GM23338 (cell line): ENCODE measurements at regions not wholly inside any gene's neighbourhood (a gene's known extent, or its start where the extent isn't known, plus 50 kb on each side); places are given as distances from the start of the nearest gene placed in this dataset.

Source experiments
- ATAC-seq: fragments of 200-7000 bp; cut with Tn5 transposase; 3 replicates; pipeline ENCODE4 v1.9.1; 2020
- DNase-seq: peaks from one replicate; pipeline ENCODE4 v3.0.0-alpha.2; 2015; ENCODE audit warnings: low spot score
- H2AFZ ChIP-seq: fragments of 200-600 bp; sonication (generic); 2 replicates; pipeline ENCODE4 v1.8.0; 2016; ENCODE audit warnings: antibody characterized with exemption, mild to moderate bottlenecking, moderate library complexity
- H3F3A ChIP-seq: fragments of 200-600 bp; sonication (generic); replicated peaks from 2 replicates; pipeline ENCODE4 v1.8.0; 2017; ENCODE audit warnings: antibody characterized with exemption, mixed run types, low read depth
- H3K27ac ChIP-seq: fragments of 200-600 bp; sonication (generic); 2 replicates; pipeline ENCODE4 v1.6.1; 2016; ENCODE audit warnings: low read depth
- H3K27me3 ChIP-seq: fragments of 200-600 bp; sonication (generic); 2 replicates; pipeline ENCODE4 v1.8.0; 2016; ENCODE audit warnings: mild to moderate bottlenecking, mixed run types, moderate library complexity; ENCODE audit not compliant: insufficient read depth
- H3K36me3 ChIP-seq: fragments of 200-600 bp; sonication (generic); 2 replicates; pipeline ENCODE4 v1.8.0; 2016; ENCODE audit warnings: mild to moderate bottlenecking; ENCODE audit not compliant: insufficient read depth
- H3K4me1 ChIP-seq: fragments of 200-600 bp; sonication (generic); 2 replicates; pipeline ENCODE4 v1.8.0; 2016; ENCODE audit warnings: mild to moderate bottlenecking, moderate library complexity; ENCODE audit not compliant: insufficient read depth
- H3K4me2 ChIP-seq: fragments of 200-600 bp; sonication (generic); 2 replicates; pipeline ENCODE4 v1.7.1; 2017; ENCODE audit warnings: mixed run types
- H3K4me3 ChIP-seq: fragments of 200-600 bp; sonication (generic); 2 replicates; pipeline ENCODE4 v1.6.1; 2016; ENCODE audit warnings: mixed run types
- H3K79me2 ChIP-seq: fragments of 200-600 bp; sonication (generic); replicated peaks from 2 replicates; pipeline ENCODE4 v1.8.0; 2017; ENCODE audit warnings: mild to moderate bottlenecking; ENCODE audit not compliant: insufficient read depth
- H3K9me2 ChIP-seq: fragments of 200-600 bp; sonication (generic); 2 replicates; pipeline ENCODE4 v1.8.0; 2017; ENCODE audit not compliant: insufficient read depth
- H4K20me1 ChIP-seq: fragments of 200-600 bp; sonication (generic); replicated peaks from 2 replicates; pipeline ENCODE4 v1.8.0; 2017; ENCODE audit warnings: mild to moderate bottlenecking; ENCODE audit not compliant: insufficient read depth
- H3K27ac Mint-ChIP-seq: 2 replicates; pipeline ENCODE4 v1.8.0; 2020; ENCODE audit warnings: inconsistent platforms, mild to moderate bottlenecking, moderate library complexity, mixed read lengths
- H3K27me3 Mint-ChIP-seq: 3 replicates; pipeline ENCODE4 v1.8.0; 2022; ENCODE audit warnings: low read depth, mild to moderate bottlenecking, moderate library complexity, mixed read lengths, inconsistent platforms; ENCODE audit not compliant: insufficient read depth, poor library complexity
- H3K36me3 Mint-ChIP-seq: 3 replicates; pipeline ENCODE4 v1.8.0; 2021; ENCODE audit warnings: low read depth, mild to moderate bottlenecking, inconsistent platforms, moderate library complexity, mixed read lengths
- H3K4me1 Mint-ChIP-seq: 3 replicates; pipeline ENCODE4 v1.8.0; 2020; ENCODE audit warnings: mild to moderate bottlenecking, inconsistent platforms, mixed read lengths
- H3K4me3 Mint-ChIP-seq: 3 replicates; pipeline ENCODE4 v1.8.0; 2021; ENCODE audit warnings: moderate library complexity, mild to moderate bottlenecking, inconsistent platforms, mixed read lengths
- H3K9me3 Mint-ChIP-seq: 3 replicates; pipeline ENCODE4 v1.8.0; 2020; ENCODE audit warnings: moderate library complexity, mild to moderate bottlenecking, inconsistent platforms, mixed read lengths
- CREB1 ChIP-seq: fragments of 250-450 bp; sonication (Bioruptor Pico); IDR thresholded peaks from 2 replicates; pipeline ENCODE4 v1.5.0; 2020; ENCODE audit warnings: low read depth, mild to moderate bottlenecking, moderate library complexity
- CTCF ChIP-seq, 2 experiments: fragments of 200-600 bp in 1 of 2; sonication (generic) in 1 of 2; conservative IDR thresholded peaks; 2 replicates each; pipeline versions ENCODE4 v1.5.1 to v1.6.1; 2016 to 2017; ENCODE audit warnings: antibody characterized with exemption in 2 of 2, low read depth in 2 of 2, mild to moderate bottlenecking in 2 of 2, moderate library complexity in 1 of 2
- ETS1 ChIP-seq: IDR thresholded peaks from 2 replicates; pipeline ENCODE4 v1.6.1; 2016; ENCODE audit warnings: antibody characterized with exemption
- EZH2 ChIP-seq: fragments of 200-600 bp; sonication (generic); IDR thresholded peaks from one replicate; pipeline ENCODE4 v1.8.0; 2017; ENCODE audit warnings: antibody characterized with exemption, mild to moderate bottlenecking, low read depth; ENCODE audit not compliant: unreplicated experiment
- EZH2phosphoT487 ChIP-seq: fragments of 200-600 bp; sonication (generic); IDR thresholded peaks from one replicate; pipeline ENCODE4 v1.8.1; 2018; ENCODE audit warnings: antibody characterized with exemption; ENCODE audit not compliant: unreplicated experiment
- JUNB ChIP-seq: IDR thresholded peaks from one replicate; pipeline ENCODE4 v1.6.1; 2016; ENCODE audit warnings: antibody characterized with exemption; ENCODE audit not compliant: unreplicated experiment
- NANOG ChIP-seq: IDR thresholded peaks from 2 replicates; pipeline ENCODE4 v1.6.1; 2016; ENCODE audit warnings: antibody characterized with exemption, borderline replicate concordance
- POLR2AphosphoS5 ChIP-seq: IDR thresholded peaks from 2 replicates; pipeline ENCODE4 v1.6.1; 2016; ENCODE audit warnings: antibody characterized with exemption, low read depth
- REST ChIP-seq: IDR thresholded peaks from one replicate; pipeline ENCODE4 v1.6.1; 2018; ENCODE audit warnings: antibody characterized with exemption; ENCODE audit not compliant: unreplicated experiment
- STAT1 ChIP-seq: IDR thresholded peaks from one replicate; pipeline ENCODE4 v1.6.1; 2016; ENCODE audit warnings: antibody characterized with exemption; ENCODE audit not compliant: unreplicated experiment
- ZNF114 ChIP-seq: fragments of 250-450 bp; sonication (Bioruptor Pico); IDR thresholded peaks from 2 replicates; pipeline ENCODE4 v1.5.0; 2020; ENCODE audit warnings: mild to moderate bottlenecking, moderate library complexity
- ZNF331 ChIP-seq: fragments of 250-450 bp; sonication (Bioruptor Pico); IDR thresholded peaks from 2 replicates; pipeline ENCODE4 v1.5.0; 2020; ENCODE audit warnings: low read depth, mild to moderate bottlenecking, moderate library complexity
- ZNF462 ChIP-seq: fragments of 250-450 bp; sonication (Bioruptor Pico); IDR thresholded peaks from 2 replicates; pipeline ENCODE4 v1.5.0; 2020; ENCODE audit warnings: mild to moderate bottlenecking, moderate library complexity

GRCh38 chr2:57965961-57966360, 80.6 kb upstream of the VRK2 start:
- Mint-ChIP-seq H3K27ac (no peak overlapping the region), H3K4me3 (no peak overlapping the region), H3K4me1 (peaks cover 23% of the 10 kb centered on the region), H3K9me3 (no peaks in the 10 kb centered on the region), H3K27me3 (no peaks in the 10 kb centered on the region), H3K36me3 (no peaks in the 10 kb centered on the region)
- Histone ChIP-seq H2AFZ (no peak overlapping the region), H4K20me1 (no peaks in the 10 kb centered on the region), H3F3A (no peaks in the 10 kb centered on the region), H3K4me1 (peaks cover 16% of the 10 kb centered on the region; the same call in 1 of the 2 replicates), H3K36me3 (no peaks in the 10 kb centered on the region), H3K4me3 (no peak overlapping the region), H3K79me2 (no peaks in the 10 kb centered on the region), H3K9me2 (no peaks in the 10 kb centered on the region), H3K27ac (no peak overlapping the region), H3K27me3 (no peaks in the 10 kb centered on the region), H3K4me2 (no peak overlapping the region)
- no peak for TF ChIP-seq STAT1
- no peak for TF ChIP-seq EZH2
- TF ChIP-seq ZNF114 (CRISPR knock-in tag), result no peak
- TF ChIP-seq REST, result no peak
- no peak for TF ChIP-seq CREB1 (CRISPR knock-in tag)
- no peak for TF ChIP-seq ZNF331
- TF ChIP-seq NANOG, result no peak
- no peak for TF ChIP-seq ZNF462
- no peak for TF ChIP-seq JUNB
- TF ChIP-seq POLR2AphosphoS5, result no peak
- no peak for TF ChIP-seq EZH2phosphoT487
- no peak for TF ChIP-seq CTCF (conservative IDR thresholded peaks at IDR 0.05; ENCODE audit: low read depth in 2 of 2)
- no peak for TF ChIP-seq ETS1
- ATAC-seq, result no peak
- DNase-seq, result no peak
